Esophagus (tissue), 2 donors: ENCODE measurements at regions not wholly inside any gene's neighbourhood (a gene's known extent, or its start where the extent isn't known, plus 50 kb on each side); places are given as distances from the start of the nearest gene placed in this dataset.

Source experiments
- H3K27ac ChIP-seq, 2 donors: one replicate each; pipeline ENCODE4 v1.5.1; 2013; ENCODE audit warnings: low read depth in 2 of 2, mild to moderate bottlenecking in 2 of 2, inconsistent platforms in 1 of 2, low read length in 1 of 2, moderate library complexity in 1 of 2
- H3K27me3 ChIP-seq, 2 donors: one replicate each; pipeline ENCODE4 v1.6.1; 2013; ENCODE audit warnings: low read length in 2 of 2, control low read depth in 1 of 2, mild to moderate bottlenecking in 1 of 2; ENCODE audit not compliant: insufficient read depth in 2 of 2, control insufficient read depth in 1 of 2
- H3K36me3 ChIP-seq, 2 donors: one replicate each; pipeline ENCODE4 v1.6.1; 2013; ENCODE audit warnings: low read length in 1 of 2; ENCODE audit not compliant: control insufficient read depth in 2 of 2, insufficient read depth in 2 of 2
- H3K4me1 ChIP-seq, 2 donors: one replicate each; pipeline ENCODE4 v1.6.1; 2013; ENCODE audit warnings: low read length in 1 of 2; ENCODE audit not compliant: control insufficient read depth in 2 of 2, insufficient read depth in 2 of 2
- H3K4me3 ChIP-seq, 2 donors: one replicate each; pipeline ENCODE4 v1.5.1; 2013; ENCODE audit warnings: low read length in 2 of 2, mild to moderate bottlenecking in 2 of 2, low read depth in 1 of 2, moderate library complexity in 1 of 2
- H3K9me3 ChIP-seq, 2 donors: one replicate each; pipeline ENCODE4 v1.6.1; 2013; ENCODE audit warnings: mild to moderate bottlenecking in 2 of 2, low read depth in 1 of 2, low read length in 1 of 2, moderate library complexity in 1 of 2; ENCODE audit not compliant: control insufficient read depth in 2 of 2, insufficient read depth in 1 of 2
- WGBS, 2 donors: extraction: QIAGEN DNeasy Blood & Tissue Kit; methylation state at CpG; one replicate each; pipeline ENCODE4 v1.1.7; 2013; 5-methylcytosine and 5-hydroxymethylcytosine counted together
- donor health status: healthy with polysubstance abuse.
- donor health status: Bipolar disorder and iron deficiency.

GRCh38 chr21:15130751-15131150 is 66.0 kb upstream of the NRIP1 start:
- Histone ChIP-seq H3K4me3 (no peak overlapping the region), H3K36me3 (no peaks in the 10 kb centered on the region), H3K27me3 (no peaks in the 10 kb centered on the region), H3K9me3 (no peaks in the 10 kb centered on the region), H3K4me1 (peaks cover 0 to 2% of the 10 kb centered on the region in 2 donors), H3K27ac (no peak overlapping the region)
- 30 to 38% methylated on average over 1 of the region's 1 CpG for WGBS, 2 donors

DNA sequence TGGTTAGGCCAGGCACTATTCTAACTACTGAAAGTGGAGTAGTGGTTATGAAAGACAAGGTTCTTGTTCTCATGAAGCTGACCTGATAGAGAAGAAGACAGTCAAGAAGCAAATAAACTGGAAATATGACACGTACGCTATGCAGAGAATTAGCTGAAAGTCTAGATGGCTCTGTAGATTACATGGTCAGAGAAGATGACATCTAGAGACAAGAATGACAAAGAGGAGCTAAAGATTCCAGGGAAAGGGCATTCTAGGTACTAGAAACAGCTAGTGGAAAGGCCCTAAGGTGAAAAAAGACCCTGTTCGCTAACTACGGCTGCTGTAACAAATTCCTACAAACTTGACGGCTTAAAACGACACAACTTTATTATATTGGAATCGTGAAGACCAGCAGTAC is 68.0 kb upstream of the NRIP1 start:
- 88 to 95% methylated on average over 7 of the region's 7 CpGs for WGBS, 2 donors
- no peaks in the 10 kb centered on the region for H3K27me3 ChIP-seq
- H3K4me1 ChIP-seq: no peaks in the 10 kb centered on the region
- no peaks in the 10 kb centered on the region for H3K36me3 ChIP-seq
- H3K27ac ChIP-seq: peak overlapping the region; percentile 33 to 46
- H3K9me3 ChIP-seq: no peaks in the 10 kb centered on the region
- H3K4me3 ChIP-seq: no peak overlapping the region

DNA sequence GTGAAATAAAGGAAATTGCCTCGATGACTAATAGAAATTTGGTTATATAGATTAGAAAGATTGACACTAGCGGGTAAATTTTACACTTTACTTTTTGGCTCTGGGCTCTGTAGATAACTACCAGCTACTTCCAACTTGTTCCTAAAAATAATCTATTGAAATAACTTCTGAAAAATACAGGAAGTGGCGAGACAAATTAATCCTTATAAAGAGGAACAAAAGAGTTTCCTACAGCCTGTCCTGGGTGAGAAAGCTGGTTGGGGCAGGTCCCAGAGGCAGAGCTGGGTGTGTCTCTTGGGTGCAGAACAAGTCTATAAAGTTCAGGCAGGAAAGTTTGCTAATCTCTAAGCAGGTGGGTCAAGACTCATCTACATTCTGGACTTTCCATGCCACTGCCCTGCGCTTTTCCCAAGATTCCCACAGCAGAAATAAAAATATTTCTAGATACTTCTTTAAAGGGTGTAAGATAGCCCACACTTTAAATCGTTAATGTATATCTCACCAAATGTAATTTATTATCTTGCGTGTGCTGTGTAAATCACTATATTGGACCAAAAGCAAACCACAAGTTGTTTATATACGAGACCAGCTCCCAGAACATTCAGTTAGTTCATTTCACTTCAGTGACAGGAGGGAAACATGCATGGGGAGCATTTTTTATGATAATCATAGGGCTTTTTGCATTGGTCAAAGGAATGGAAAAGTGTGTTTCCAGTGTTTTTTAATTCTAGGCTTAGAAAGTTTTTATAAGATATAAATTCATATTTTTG is 70.1 kb upstream of the NRIP1 start:
- H3K9me3 ChIP-seq: no peaks in the 10 kb centered on the region
- H3K27ac ChIP-seq: peak overlapping the region in 1 of 2 donors; percentile 4
- H3K4me3 ChIP-seq: no peak overlapping the region
- H3K36me3 ChIP-seq: no peaks in the 10 kb centered on the region
- 44 to 45% methylated on average over 7 of the region's 7 CpGs for WGBS, 2 donors
- H3K4me1 ChIP-seq: peaks cover 0 to 5% of the 10 kb centered on the region in 2 donors
- no peaks in the 10 kb centered on the region for H3K27me3 ChIP-seq

DNA sequence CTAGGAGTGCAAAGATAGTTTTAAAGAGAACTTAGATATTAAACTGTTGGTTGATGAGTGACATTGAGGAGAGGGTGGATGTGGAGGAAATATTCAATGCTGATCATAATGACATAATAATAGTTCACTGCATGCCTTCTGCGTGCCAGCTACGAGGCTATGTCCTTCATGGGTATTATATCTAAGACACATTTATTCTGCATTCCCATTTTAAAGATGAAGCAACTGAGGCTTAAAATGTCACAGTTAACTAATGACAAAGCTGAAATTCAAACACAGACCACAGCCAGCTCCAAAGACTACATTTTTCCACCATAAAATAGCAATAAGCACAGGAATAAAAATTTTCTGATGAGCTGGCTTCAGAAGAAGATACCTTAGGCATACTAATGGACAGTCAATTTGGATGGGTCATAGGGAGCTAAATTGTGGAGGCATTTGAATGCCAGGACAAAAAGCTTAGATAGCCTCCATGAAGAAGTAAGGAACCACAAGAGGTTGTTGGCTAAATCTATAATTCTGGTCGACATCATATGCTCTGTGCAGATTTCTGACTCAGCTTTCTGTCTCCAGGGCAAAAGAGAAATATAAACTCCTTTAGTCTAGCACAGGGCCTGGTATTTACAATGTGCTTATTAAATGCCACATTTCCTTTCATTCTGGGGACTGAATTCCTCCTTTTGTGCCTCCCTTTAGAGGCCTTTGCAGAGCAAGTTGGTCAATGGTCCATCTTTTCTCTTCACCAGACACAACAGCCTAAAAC is 71.2 kb upstream of the NRIP1 start:
- no peak overlapping the region for H3K27ac ChIP-seq
- H3K27me3 ChIP-seq: no peaks in the 10 kb centered on the region
- WGBS, 2 donors: 75 to 78% methylated on average over 3 of the region's 3 CpGs

GRCh38 chr21:15138490-15138889 is 73.7 kb upstream of the NRIP1 start:
- 14 to 15% methylated on average over 7 of the region's 7 CpGs for WGBS, 2 donors
- H3K4me1 ChIP-seq: peaks cover 0 to 5% of the 10 kb centered on the region in 2 donors
- H3K4me3 ChIP-seq: no peak overlapping the region
- H3K9me3 ChIP-seq: no peaks in the 10 kb centered on the region
- no peaks in the 10 kb centered on the region for H3K27me3 ChIP-seq
- H3K36me3 ChIP-seq: no peaks in the 10 kb centered on the region
- H3K27ac ChIP-seq: no peak overlapping the region

More for the DNA sequence above, 71.2 kb upstream of the NRIP1 start:
- Histone ChIP-seq H3K4me3 (no peak overlapping the region), H3K36me3 (no peaks in the 10 kb centered on the region), H3K9me3 (no peaks in the 10 kb centered on the region), H3K4me1 (peaks cover 0 to 5% of the 10 kb centered on the region in 2 donors)

- Histone ChIP-seq H3K36me3 (no peaks in the 10 kb centered on the region), H3K9me3 (no peaks in the 10 kb centered on the region), H3K4me3 (no peak overlapping the region), H3K4me1 (peaks cover 0 to 5% of the 10 kb centered on the region in 2 donors), H3K27me3 (no peaks in the 10 kb centered on the region), H3K27ac (no peak overlapping the region)
- WGBS, 2 donors: 52 to 60% methylated on average over 4 of the region's 4 CpGs
Measured at GRCh38 chr21:15139898-15140297, 75.1 kb upstream of the NRIP1 start.

GRCh38 chr21:15140321-15141019 is 75.7 kb upstream of the NRIP1 start:
- no peaks in the 10 kb centered on the region for H3K9me3 ChIP-seq
- H3K4me3 ChIP-seq: no peak overlapping the region
- no peak overlapping the region for H3K27ac ChIP-seq
- 29 to 37% methylated on average over 9 of the region's 9 CpGs for WGBS, 2 donors
- H3K36me3 ChIP-seq: no peaks in the 10 kb centered on the region
- H3K4me1 ChIP-seq: peaks cover 0 to 5% of the 10 kb centered on the region in 2 donors
- no peaks in the 10 kb centered on the region for H3K27me3 ChIP-seq

- WGBS, 2 donors: 36 to 46% methylated on average over 8 of the region's 8 CpGs
- Histone ChIP-seq H3K4me3 (no peak overlapping the region), H3K9me3 (no peaks in the 10 kb centered on the region), H3K36me3 (no peaks in the 10 kb centered on the region), H3K4me1 (peaks cover 0 to 5% of the 10 kb centered on the region in 2 donors), H3K27ac (no peak overlapping the region), H3K27me3 (no peaks in the 10 kb centered on the region)
Measured at GRCh38 chr21:15141261-15141970, 76.6 kb upstream of the NRIP1 start.

DNA sequence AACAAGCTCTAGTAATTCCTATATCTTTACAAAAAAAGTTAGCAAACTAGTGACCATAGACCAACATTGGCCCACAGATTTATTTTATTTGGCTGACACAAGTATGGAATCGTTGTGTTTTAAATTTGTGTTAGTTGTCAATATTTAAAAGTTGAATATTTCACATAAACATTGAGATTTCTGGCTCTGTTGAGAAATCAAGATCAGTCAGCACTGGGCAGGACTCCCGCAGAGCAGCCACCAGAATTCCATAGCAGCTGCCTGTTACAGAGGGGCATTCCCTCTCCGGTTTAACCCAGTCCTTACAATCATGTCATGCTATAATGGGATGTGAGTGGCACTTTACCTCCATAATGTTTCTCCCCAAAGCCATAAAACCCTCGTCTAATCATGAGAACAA is 79.2 kb upstream of the NRIP1 start:
- Histone ChIP-seq H3K4me3 (no peak overlapping the region), H3K36me3 (no peaks in the 10 kb centered on the region), H3K9me3 (no peaks in the 10 kb centered on the region), H3K4me1 (no peaks in the 10 kb centered on the region), H3K27me3 (no peaks in the 10 kb centered on the region), H3K27ac (no peak overlapping the region)
- 70 to 72% methylated on average over 4 of the region's 4 CpGs for WGBS, 2 donors
